HL-60/S4 treated with phorbol 12-myristate 13-acetate at 8.2 ng/mL for 4 days and 3 days (cell line): ENCODE measurements at regions not wholly inside any gene's neighbourhood (a gene's known extent, or its start where the extent isn't known, plus 50 kb on each side); places are given as distances from the start of the nearest gene placed in this dataset.

ENCODE experiments used
- in situ Hi-C: fragments of 300-500 bp; cut with MboI; formaldehyde crosslinking; loops from 2 replicates; pipeline ENCODE4 v1.15.0; 2022; ENCODE audit warnings: low sequenced_read_pairs

DNA sequence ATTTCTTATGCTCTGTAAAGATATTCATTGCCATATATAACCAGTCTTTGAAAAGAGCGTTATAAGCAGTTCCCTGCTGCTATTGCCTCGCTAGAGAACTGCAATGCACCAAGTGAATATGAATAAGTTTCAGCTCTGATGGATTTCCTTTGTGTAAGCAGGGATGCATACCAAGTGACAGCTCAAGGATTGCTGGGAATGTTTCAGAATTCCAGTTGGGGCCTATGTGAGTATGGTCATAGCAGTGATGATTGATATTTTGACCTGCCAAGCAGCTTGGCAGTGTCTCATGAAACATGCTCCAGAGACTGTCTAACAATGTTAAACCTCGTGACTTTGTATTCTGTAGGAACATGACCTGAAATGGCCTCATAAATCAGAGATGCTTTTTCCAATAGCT is 312.6 kb downstream of the C11orf87 start:
- in situ Hi-C loops: no loop called here

DNA sequence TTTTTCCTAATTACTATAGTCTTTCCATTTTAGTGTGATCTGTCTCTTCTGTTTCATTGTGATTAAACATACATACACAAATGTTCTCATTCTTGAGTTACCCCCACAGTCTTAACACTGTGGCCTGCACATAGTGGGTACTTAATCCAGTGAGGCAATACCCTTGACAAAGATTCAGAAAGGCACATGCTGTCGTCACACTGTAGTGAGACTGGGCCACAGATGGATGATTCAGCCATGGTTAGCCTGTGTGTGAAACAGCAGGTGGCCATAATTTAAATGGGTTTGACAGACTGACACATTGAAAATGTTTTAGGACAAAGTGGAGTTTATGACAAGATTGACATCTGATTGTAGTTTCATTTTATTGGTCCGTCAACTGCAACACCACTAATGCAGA is 313.1 kb downstream of the C11orf87 start:
- in situ Hi-C loops: no loop called here

DNA sequence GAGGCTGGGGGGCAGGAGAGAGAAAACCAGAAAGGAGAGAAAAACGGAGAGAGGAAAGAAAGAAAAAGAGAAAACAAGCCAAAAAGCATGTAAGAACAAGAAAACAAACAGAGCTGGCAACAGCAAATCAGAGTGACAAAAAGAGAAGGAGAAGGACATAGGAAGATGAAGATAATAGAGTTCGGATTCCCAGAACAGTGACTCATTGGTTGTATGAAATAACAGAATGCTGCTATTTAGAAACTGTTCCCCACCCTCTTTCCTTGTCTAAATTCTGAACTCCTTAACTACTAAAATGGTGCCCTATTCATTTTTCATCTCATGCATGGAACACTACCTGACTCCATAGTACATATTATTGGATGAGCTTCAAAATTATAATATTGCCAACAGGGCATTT is 317.4 kb downstream of the C11orf87 start:
- in situ Hi-C loops: no loop called here

DNA sequence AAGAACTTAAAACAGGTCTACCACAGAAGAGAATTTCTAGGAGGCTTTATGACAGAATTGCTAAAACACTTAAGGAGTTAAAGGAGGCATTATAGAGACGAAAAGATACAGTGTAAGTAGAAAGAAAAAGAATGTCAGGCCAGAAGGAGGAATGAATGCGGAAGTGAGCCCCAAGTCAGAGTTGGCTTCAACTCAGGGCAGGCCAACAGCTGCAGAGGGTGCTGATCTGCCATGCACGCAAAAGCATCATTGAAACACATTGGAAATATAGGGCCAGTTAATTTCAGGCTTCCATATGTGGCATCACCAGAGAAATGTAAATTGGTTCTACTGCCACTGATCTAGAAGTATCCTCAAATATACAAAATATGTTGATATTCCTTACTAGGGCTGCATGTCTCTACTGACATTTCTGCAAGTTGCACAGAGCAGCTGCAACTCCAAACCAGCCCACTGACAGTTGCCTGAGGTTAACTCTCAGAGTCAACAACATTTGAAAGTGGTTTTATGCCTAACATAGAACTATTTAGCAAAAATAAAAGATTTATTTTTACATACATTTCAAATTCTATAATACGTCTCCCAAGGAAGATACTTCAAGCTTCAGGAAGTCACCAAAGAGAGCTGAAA is 324.1 kb downstream of the C11orf87 start:
- in situ Hi-C loops: no loop called here

DNA sequence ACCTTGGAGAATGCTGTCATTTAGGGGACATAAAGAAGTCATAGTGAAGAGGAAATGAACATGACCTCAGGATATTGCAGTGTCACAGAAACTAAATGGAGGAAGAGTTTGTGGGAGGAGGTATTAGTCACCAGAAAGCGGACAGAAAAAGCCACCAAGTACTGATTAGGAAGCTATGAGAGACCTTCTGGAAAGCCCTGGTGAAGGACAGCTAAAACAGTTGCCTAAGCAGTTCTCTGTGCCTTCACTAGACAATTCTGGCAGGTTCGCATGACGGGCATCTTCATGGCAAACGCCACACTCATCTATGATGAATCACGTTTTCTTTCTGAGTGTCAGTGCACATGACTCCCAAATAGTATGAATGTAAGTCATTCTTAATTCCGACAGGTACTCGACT is 325.8 kb downstream of the C11orf87 start:
- in situ Hi-C loops: no loop called here

DNA sequence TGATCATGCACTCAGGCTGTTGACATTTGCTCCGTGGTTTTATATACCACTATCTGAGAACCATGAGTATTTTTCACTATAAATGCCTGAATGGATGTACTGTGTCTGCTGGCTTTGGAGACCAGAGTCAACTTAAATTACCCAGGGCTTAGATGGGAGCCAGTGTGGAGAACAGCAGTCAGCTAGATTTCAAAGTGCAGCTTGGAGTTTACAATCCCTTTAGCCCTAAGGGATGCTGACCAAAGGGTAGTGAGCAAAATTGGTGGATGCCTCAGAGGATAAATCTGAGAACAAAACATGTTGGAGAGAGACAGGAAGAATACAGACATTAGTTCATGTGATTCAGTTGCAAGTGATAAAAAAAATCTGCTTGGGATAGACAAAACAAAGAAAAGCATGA is 327.5 kb downstream of the C11orf87 start:
- in situ Hi-C loops: no loop called here

DNA sequence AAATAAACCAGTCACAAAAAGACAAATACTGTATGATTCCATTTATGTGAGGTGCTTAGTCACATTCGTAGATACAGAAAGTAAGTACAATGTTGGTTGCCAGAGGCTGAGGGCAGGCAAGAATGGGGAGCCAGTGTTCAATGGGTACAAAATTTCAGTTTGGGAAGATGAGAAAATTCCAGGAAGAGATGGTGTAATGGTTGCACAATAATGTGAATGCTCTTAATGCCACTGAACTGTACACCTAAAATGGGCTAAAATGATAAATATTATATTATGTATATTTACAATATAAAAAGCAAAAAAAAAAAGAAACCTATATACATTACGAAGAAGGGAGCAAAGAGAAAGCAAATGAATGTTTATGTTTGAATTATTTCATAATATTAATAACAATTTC is 329.0 kb downstream of the C11orf87 start:
- in situ Hi-C loops: no loop called here

DNA sequence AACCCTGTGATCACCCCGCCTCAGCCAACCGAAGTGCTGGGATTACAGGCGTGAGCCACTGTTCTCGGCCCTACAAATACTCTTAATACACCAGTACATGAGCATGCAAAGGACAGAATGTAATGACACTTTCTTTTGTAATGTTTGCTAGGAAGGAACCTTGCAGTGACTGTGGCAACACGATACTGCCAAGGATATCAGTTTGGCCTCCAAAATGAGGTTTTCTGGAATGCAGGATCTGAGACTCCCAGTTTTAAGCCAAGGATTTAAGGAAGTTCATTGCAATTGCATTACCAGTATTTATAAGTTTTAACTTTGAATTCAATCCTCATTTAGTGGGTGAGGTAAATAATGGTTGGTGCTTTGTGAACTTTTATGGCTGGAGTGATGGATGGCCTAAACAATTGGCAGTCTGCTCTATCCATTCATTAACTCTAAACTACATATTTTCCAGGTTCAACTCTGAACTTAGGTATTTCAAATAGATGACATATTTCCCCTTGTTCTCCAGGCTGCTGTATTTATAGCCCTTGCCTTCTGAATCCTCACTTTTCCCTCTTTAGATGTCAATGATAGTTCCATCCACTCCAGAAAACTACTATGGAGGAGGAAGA is 330.3 kb downstream of the C11orf87 start:
- in situ Hi-C loops: no loop called here

DNA sequence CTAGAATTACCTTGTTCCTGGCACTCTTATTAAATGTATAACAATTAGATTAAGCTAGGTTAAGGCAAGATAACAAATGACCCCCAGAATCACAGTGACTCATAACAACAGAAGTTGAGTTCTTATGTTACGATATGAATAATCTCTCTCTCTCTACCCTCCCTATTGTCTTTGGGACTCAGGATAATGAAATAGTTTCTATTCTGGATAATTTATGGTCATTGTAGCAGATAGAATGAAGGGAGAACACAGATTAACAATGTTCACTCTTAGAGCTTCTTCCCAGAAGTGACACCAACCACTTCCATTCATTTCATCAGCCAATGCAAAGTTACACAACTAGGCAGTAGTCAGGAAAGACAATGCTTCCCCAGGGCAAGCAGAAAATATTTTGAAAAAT is 334.5 kb downstream of the C11orf87 start:
- in situ Hi-C loops: no loop called here

DNA sequence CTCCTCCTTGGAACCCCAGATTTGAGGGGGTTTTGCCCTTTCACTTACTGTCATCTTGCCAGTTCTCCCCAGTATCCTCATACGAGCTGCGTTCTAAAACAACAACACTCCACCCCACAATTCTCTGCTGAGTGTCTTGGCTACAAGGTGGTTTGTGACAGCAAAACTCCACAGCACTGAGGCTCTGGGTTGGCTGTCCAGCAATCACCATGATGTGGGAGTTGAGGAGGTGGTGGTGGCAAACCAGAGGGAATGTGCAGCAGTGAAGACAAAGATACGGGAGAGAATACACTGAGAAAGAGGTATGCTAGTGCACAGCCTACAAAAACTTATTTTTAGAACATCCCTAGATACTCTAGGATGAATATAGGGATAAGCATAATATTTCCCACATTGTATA is 335.0 kb downstream of the C11orf87 start:
- in situ Hi-C loops: no loop called here

DNA sequence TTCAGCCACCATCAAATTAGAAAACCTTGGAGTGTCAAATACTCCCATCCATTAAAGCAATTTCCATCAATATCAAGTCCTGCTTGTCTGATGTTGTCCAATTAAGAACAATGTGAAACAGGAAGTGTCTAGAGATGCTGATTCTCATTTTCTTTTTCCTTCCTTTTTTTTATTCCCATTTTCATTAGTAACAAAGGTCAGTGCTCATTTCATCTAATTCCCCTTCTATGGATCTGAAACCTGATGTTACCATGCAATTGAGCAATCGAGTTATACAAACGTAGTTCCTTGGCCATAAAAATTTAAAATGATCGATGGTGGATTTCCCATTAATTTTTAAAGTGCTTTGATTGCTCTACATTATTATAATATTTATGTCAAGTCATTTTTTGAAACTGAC is 330.6 kb upstream of the ZC3H12C start:
- in situ Hi-C loops: no loop called here

DNA sequence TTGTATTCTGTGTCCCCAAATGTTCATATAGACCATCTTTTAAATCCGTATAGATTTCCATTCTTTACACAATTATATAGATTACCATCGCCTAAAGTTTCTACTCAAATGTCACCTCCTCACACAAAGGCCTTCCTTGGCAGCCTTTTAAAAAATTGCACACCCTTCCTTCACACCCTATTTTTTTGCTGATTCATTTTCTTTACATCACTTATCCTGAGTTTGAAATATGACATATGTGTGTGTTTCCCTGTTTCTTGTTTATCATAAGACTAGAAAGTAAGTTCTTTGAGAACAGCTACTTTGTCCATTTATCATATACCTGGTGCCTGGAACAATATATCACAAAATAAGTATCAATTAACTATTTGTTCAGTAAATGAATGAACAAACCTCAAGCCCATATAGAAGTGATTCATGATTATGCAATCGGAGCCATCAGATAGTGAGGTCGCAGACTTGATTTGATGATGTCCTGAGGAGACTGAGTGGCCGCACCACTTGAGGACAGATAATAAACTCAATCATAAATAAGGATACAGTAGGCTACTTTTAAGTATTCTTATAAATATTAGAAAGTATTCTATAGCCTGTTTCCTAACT is 327.4 kb upstream of the ZC3H12C start:
- in situ Hi-C loops: no loop called here

DNA sequence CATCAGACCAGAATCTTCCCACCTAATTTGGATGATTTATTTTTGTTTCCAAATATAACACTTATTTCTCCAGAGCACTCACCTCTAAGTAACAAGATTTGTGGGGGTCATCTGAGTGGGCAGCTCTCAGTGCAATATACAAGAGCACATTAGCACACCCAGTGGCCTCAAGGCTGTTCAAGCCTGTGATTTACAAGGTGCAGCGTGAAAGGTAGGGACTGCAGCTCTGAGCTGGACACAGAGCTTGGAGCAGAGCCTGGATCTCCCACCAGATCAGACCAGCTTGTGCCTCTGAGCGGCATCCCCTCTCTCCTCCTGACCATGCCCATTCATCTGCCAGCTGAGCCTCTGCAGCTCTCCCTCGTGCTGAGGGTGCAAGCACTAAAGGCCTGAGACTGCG is 323.3 kb upstream of the ZC3H12C start:
- in situ Hi-C loops: no loop called here

DNA sequence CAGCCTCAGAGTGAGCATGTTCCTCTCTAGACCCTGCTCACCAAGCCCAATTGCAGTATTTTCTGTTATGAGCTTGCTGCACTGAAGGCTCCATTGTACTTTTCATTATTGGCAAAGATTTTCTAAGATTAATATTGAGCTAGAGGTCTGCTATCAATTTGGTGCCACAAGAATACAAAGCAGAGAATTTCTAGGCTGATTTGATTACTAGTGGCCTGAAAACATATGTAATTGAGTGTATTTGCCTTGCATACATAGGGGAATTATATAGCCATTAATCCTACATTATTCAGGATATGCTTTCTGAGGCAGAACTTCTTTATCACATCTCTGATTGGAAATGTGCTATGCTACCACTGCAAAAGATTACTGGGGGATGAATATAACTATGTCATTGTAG is 322.9 kb upstream of the ZC3H12C start:
- in situ Hi-C loops: no loop called here

DNA sequence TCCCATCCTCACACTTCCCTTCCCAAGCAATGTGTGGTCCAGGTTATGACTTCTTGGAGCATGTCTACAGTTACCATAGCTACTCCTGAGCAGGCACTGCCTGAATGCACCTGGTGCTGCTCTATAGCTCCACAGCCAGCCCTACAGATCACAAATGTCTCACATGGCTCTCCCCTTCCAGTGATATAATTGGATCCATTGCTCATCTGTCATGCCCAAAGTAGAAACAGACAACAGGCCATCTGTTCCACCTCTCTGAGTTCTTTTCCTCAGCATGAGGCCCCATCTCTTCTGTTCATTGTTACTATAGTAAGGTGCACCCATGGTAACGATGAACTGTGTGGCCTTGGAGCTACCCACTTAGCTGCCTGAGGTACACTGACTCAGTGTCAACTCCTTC is 320.3 kb upstream of the ZC3H12C start:
- in situ Hi-C loops: no loop called here

DNA sequence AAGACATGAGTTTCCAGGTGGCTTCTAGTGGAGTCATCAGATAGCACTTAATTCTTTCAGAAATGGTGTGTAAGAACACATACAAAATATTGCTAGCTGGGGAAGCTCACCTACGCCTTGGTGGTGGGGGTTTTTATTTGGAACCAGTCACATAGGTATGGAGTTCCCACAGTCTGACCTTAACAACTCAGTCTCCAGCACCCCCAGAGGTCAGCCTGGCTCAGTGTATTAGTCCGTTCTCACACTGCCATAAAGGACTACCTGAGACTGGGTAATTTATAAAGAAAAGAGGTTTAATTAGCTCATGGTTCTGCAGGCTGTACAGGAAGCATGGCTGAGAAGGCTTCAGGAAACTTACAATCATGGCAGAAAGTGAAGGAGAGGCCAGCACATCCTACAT is 317.5 kb upstream of the ZC3H12C start:
- in situ Hi-C loops: no loop called here

DNA sequence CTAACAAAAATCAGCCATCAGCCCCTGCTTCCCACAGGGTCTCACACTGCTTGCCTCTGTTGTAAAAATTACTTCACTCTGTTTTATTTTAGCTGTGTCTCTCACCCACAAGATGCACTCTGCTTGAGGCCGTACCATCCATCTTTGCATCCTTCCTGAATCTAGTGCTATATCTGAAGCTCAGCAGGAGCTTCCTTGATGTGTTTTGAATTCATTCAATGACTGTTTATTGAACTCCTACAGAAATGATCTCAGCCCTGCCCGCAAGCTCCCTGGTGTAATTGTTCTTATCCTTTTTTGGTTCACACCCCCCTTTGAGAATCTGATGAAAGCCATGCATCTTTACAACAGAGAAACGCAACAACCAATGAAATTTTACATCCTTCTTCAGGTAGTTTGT is 310.2 kb upstream of the ZC3H12C start:
- in situ Hi-C loops: no loop called here

DNA sequence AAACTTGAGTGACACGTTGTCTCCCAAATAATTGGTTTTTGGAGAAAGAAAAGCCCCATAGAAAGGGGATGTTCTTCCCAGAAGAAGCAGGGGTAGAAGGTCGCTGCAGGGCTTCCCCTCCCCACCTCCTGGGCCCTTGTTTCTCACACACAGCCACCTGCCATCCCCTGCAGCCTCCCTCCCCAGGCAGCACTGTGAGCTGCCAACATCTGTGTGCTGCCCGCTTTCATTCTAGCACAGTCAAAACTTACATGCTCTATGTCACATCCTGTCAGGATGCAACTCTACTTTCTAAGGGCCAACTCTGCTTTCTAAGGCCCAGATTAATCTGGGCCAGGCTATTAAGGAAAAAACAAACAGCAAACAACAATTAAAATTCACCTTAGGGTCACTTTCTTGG is 309.4 kb upstream of the ZC3H12C start:
- in situ Hi-C loops: no loop called here

DNA sequence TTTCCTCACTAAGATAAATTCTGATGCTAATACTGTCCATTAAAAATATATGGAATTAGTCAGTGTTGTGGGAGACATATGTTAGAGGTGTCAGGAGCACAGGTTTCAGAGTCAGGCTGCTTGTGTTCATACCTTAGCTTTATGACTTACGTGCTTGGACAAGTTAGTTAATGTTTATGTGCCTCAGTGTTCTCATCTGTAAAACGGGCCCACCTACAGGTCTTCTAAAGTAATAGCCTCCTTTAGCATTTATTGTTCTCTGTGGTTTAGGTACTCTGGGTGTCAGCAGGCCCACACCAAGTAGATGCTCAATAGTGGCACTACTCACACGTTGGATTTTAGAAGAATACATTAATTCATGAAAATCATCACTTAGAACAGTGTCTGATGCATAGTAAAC is 308.7 kb upstream of the ZC3H12C start:
- in situ Hi-C loops: no loop called here

DNA sequence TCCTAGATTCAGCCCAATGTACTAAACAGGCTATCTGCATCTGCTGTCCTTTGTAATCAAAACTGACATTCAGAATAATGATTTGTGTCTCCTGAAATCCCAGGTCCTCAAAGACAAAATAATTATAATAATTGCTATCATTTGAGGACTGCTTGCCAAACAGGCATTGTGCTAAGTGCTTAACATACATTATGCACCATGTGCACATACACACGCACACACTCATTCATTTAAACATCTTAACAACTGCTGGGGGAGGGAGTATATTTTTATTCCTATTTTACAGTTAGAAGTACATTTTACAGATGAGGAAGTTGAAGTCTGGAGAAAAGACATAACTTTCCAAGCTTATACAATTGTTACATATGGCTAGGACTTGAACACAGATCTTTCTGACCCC is 308.0 kb upstream of the ZC3H12C start:
- in situ Hi-C loops: no loop called here

DNA sequence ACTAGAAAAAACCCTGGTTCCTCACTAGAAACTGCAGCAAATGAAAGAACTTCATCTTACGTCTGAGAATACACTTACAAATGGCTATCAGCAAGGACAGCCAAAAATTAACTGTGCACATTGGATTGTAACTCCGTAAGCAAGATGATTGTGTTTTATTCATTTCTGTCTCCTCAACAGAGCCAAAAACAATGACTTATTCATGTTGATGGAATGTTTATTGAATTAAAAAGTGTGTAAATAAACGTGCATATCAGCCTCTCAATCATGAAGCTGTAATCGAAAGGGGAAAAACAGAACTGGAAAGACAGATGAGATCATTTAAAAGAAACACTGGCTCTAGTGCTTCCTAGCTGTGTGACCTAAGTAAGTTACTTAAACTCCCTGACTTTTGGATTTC is 307.5 kb upstream of the ZC3H12C start:
- in situ Hi-C loops: no loop called here

DNA sequence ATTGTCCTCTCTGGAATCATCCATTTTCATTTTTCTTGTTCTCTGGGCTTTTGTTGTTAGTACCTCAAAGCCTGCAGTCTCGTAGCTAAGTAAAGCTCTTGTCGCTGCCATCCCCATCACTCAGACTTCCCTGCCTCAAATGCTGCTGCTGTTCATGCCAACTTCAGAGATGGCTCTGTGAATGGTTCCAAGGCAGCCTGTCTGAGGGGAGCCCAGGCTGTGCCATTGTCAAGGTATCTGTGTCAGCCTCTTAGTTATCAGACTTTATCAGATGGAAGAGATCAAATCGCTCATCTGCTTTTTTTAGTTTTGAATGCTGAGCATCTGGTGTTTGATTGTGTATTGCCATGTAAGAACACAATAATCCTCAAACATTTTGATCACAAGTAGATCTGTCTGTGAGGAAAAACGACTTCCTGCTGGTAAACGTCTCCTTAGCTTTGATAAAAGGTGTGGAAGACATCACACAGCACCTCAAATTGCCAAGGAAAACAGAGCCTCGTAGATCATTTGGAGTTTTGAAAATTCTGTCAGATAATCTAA is 304.2 kb upstream of the ZC3H12C start:
- in situ Hi-C loops: no loop called here

DNA sequence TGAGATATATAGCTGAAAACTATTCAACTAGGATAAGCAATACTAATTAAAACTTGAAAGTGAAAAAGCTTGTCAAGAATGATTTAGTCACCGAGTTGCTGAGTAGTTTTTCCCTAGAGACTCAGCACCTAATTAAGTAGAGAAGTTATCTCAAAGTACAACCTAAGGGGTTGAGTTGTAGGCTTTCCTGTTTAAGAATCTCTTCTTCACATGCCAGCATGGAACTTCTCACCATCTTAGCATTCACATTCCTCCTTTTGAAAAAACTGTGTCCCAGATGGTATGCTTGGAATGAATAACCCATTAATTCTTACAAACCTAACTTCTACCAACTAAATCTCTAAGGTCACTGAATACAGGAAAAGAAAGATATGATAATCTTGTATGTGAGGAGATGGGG is 303.3 kb upstream of the ZC3H12C start:
- in situ Hi-C loops: no loop called here
